ENCODE measurements at regions not wholly inside any gene's neighbourhood (a gene's known extent, or its start where the extent isn't known, plus 50 kb on each side); places are given as distances from the start of the nearest gene placed in this dataset.
A peak's percentile ranks its signal among the peaks of the same experiment; 100 is the strongest.
"Not testable (repeated sequence)": the region's sequence is repeated elsewhere in the genome, so short reads cannot be mapped to it uniquely, and the experiment has no call there.

DNA sequence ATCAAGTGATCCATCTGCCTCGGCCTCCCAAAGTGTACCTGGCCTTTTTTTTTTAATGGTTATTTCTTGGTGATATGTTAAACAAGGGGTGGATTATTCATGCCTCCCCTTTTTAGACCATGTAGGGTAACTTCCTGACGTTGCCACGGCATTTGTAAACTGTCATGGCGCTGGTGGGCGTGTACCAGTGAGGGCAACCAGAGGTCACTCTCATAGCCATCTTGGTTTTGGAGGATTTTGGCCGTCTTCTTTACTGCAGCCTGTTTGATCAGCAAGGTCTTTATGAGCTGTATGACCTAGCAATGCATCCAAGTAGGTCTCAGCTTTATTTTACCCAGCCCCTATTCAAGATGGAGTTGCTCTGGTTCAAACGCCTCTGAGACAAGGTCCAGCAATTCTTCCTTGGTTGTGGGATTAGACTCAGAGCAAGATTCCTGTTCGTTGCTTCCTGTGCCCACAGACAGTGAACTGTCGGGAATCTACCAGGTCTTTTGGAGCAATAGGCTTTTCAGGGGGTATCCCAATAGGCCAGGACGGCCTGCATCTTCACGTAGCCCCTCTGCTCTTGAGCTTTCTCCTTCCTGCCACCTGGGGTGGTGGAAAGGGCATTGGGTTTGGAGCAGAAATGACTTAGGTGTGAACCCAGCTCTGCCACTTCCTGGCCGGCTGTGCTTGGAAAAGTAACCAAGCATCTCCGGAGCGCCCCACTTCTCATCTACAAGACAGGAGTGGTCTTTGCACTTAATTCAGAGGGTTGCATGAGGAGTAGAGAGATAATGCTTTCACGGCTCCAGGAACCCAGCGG, 52.9 kb upstream of the SEC14L1 start:
- no peak for DNase-seq

DNA sequence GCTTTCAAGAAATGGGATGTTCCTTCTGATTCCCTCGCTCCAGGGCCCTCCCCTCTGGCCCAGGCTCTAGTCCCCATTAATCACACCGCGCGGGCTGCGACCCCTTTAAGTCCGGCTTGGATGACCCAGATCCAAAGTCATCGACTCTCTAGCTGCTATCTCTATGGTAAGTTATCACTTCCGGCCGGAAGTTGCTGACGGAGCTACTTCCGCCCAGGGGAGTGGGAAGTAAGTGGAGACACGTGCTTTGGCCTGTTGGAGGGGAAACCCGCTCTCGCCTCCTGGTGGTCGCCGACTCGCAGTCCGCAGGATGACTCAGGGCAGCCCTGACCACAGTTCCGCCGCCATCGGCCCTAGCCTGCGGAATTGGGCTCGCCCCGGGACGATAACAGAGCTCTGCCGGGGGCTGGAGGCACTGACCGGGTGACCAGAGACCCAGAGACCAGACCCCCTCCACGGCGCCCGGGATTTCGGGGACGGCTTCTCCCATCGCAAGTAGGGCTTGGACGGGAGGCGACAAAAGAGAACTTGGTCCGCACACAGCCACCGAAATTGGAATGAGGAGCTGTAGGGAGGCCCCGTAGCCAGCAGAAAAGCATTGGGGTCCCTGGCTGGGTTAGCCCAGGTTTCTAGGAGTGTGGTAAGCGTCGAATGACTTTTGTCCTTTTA, 52.2 kb upstream of the SEC14L1 start:
- peak; percentile 21 to 89 for DNase-seq

DNA sequence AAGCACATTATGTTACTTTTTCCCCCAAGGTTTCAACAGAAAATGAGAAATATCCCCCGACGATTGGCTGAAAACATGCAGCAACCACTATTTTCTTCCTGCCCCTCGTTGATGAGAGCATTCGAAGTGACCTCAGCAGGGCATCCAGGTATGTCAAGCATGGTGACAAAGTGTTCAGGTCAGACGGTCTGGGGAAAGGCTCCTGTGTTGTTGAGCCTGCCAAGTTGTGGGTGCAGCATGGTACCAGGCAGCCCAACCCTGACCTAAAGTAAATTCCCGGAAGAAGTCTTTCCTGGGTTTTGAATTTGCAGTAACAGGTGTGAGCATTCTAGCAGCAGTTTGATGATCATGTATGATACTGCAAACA, 51.7 kb upstream of the SEC14L1 start:
- DNase-seq: no peak

DNA sequence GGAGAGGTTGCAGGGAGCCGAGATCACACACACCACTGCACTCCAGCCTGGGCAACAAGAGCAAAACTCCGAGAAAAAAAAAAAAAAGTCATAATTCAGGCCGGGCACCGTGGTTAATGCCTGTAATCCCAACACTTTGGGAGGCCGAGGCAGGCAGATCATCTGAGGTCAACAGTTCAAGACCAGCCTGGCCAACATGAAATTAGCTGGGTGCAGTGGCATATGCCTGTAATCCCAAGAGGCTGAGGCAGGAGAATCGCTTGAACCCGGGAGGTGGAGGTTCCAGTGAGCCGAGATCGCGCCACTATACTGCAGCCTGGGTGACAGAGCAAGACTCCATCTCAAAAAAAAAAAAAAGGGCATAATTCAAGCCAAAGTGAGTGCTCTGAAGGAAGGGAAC, 50.8 kb upstream of the SEC14L1 start:
- not testable (repeated sequence) for DNase-seq

DNA sequence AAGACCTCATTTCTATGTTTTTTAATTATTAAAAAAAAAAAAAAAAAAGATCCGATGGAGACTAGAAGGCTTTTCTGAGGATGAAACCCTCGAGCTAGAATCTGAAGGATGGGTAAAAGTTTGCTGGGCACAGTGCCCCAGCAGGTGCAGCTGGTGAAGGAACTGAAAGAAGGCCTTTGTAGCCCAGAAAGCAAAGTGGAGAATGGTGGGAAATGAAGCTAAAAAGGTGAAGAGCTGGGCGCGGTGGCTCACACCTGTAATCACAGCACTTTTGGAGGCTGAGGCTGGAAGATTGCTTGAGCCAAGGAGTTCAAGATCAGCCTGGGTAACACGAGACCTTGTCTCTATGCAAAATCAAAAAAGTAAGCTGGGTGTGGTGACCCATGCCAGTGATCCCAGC, 50.3 kb upstream of the SEC14L1 start:
- DNase-seq: no peak

All from cerebellar nuclear complex (tissue), 1 donor.